ENCODE measurements at regions not wholly inside any gene's neighbourhood (a gene's known extent, or its start where the extent isn't known, plus 50 kb on each side); places are given as distances from the start of the nearest gene placed in this dataset.

DNA sequence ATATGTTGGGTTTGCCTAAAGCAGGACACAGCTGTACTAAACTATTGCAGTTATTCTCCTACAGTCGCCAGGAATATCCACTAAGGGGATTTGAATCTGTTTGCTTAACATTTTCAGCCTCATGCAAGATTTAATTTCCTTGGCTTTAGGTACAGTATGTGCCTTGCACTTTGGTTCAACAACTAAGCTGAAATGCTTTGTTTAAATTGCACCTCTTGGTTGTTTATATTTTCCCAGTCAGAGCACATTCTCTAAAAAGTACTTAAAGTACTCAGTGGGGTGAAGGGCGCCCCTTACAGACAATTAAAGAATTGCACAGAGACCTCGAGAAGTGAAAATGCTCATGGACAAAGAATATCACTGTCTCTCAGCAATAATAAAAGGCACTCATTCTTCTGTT lies 107.8 kb upstream of the MTNR1B start:
- H3K36me3 ChIP-seq (ENCODE audit: control insufficient read depth, insufficient read depth, low read length) = no peaks in the 10 kb centered on the region
- DNase-seq (ENCODE audit: extremely low read depth, insufficient read length) = no peak

DNA sequence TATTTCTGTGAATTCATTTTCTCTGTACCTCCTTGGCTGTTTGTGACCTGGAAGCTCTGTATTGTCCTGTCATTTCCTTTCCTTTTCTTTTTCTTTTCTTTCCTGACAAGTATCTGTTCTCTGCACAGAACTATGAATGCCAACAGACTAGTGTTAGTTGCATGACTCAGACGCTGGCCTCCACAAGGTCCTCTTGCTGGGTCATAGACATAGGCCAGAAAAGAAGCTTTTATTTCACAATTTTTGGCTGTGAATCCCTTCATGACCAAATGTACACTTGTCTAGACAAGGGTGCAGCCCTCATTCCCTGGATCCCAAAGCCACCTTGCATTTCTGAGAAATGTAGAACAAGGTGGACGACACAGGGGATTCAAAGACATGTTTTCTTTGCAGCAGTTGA lies 104.1 kb upstream of the MTNR1B start:
- Histone ChIP-seq H3K36me3 (ENCODE audit: control insufficient read depth, insufficient read depth, low read length) (no peaks in the 10 kb centered on the region), H3K27me3 (replicated peaks; ENCODE audit: control insufficient read depth, insufficient read depth, low read length) (no peaks in the 10 kb centered on the region; the same call in 1 of the 2 replicates), H3K4me3 (replicated peaks; ENCODE audit: low read depth, low read length) (no peak overlapping the region)
- DNase-seq (ENCODE audit: extremely low read depth, insufficient read length) = no peak
- TF ChIP-seq, protein P1, sequence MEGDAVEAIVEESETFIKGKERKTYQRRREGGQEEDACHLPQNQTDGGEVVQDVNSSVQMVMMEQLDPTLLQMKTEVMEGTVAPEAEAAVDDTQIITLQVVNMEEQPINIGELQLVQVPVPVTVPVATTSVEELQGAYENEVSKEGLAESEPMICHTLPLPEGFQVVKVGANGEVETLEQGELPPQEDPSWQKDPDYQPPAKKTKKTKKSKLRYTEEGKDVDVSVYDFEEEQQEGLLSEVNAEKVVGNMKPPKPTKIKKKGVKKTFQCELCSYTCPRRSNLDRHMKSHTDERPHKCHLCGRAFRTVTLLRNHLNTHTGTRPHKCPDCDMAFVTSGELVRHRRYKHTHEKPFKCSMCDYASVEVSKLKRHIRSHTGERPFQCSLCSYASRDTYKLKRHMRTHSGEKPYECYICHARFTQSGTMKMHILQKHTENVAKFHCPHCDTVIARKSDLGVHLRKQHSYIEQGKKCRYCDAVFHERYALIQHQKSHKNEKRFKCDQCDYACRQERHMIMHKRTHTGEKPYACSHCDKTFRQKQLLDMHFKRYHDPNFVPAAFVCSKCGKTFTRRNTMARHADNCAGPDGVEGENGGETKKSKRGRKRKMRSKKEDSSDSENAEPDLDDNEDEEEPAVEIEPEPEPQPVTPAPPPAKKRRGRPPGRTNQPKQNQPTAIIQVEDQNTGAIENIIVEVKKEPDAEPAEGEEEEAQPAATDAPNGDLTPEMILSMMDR (IDR thresholded peaks at IDR 0.05; ENCODE audit: insufficient read depth, low read length, poor library complexity, severe bottlenecking) = no peak

More for the DNA sequence above, 107.8 kb upstream of the MTNR1B start:
- Histone ChIP-seq H3K4me3 (replicated peaks; ENCODE audit: low read depth, low read length) (no peak overlapping the region), H3K27me3 (replicated peaks; ENCODE audit: control insufficient read depth, insufficient read depth, low read length) (no peaks in the 10 kb centered on the region)
- TF ChIP-seq, protein P1 (IDR thresholded peaks at IDR 0.05; ENCODE audit: insufficient read depth, low read length, poor library complexity, severe bottlenecking) = peak; percentile 9

DNA sequence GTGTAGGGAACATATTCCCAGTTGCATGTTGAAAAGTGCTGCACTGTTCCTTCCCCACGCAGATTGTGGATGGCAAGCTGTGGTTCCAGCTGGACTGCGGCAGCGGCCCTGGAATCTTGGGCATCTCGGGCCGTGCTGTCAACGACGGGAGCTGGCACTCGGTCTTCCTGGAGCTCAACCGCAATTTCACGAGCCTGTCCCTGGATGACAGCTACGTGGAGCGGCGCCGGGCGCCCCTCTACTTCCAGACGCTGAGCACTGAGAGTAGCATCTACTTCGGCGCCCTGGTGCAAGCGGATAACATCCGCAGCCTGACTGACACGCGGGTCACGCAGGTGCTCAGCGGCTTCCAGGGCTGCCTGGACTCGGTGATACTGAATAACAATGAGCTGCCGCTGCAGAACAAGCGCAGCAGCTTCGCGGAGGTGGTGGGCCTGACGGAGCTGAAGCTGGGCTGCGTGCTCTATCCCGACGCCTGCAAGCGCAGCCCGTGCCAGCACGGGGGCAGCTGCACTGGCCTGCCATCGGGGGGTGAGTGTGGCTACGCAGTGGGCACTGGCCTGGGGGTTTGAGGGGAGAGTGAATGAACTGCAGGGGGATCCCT lies 102.7 kb upstream of the MTNR1B start:
- no peaks in the 10 kb centered on the region; the same call in 1 of the 2 replicates for H3K27me3 ChIP-seq (replicated peaks; ENCODE audit: control insufficient read depth, insufficient read depth, low read length)
- H3K4me3 ChIP-seq (replicated peaks; ENCODE audit: low read depth, low read length) = no peak overlapping the region
- H3K36me3 ChIP-seq (ENCODE audit: control insufficient read depth, insufficient read depth, low read length) = no peaks in the 10 kb centered on the region
- no peak for DNase-seq (ENCODE audit: extremely low read depth, insufficient read length)
- TF ChIP-seq, protein P1 (IDR thresholded peaks at IDR 0.05; ENCODE audit: insufficient read depth, low read length, poor library complexity, severe bottlenecking) = no peak

DNA sequence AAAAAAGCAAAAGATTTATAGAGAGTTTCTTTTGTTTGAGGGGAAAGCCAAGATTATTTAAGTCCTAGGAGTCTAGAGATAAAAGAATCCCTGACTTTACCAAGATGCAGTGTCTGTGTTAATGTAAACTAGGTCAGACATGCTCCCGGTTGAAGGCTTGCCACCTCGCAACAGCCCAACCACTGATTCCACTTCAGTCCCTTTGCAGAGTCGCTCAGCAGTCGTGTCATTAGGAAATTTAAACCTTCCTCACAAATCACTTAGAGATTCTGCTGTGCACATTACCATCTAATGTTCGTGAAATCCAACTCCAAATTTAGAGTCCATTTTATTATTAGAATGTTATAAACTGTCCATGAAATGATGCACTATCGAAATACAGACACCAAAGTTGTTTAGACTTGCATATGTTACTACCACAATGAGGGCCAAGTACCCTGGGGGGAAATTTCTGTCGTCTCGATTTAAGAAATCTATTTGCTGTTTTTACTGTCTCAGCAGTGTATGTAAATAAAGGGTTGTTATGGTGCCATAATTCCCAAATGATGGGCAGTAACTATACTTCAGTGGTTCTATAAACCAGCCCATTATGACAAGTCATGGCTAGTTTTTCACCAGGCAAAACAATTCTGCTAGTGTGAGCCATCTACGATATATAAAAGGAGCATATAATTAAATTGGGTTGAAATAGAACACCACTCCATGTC lies 101.4 kb upstream of the MTNR1B start:
- TF ChIP-seq, protein P1 (IDR thresholded peaks at IDR 0.05; ENCODE audit: insufficient read depth, low read length, poor library complexity, severe bottlenecking) = no peak
- Histone ChIP-seq H3K4me3 (replicated peaks; ENCODE audit: low read depth, low read length) (no peak overlapping the region), H3K36me3 (ENCODE audit: control insufficient read depth, insufficient read depth, low read length) (no peaks in the 10 kb centered on the region), H3K27me3 (replicated peaks; ENCODE audit: control insufficient read depth, insufficient read depth, low read length) (no peaks in the 10 kb centered on the region; the same call in 1 of the 2 replicates)
- no peak for DNase-seq (ENCODE audit: extremely low read depth, insufficient read length)

DNA sequence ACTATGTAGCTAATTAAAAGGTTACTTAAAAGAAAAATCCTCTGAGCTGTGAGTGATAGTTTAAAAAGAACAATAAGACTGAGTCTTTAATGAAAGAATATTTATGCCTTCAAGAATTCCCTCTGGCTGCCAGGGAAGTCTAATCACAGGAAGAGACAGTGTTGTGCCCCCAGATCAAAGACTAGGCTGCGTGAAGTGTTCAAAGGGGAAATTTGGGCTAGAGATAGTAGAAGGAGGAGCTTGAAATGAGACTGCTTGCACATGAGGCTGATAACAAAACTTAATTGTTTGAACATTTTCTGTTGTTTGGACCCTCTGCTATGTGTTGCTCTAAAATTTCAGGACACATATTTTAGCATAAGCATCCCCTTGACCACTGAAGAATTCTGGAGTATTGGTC lies 99.7 kb upstream of the MTNR1B start:
- no peaks in the 10 kb centered on the region; the same call in 1 of the 2 replicates for H3K27me3 ChIP-seq (replicated peaks; ENCODE audit: control insufficient read depth, insufficient read depth, low read length)
- TF ChIP-seq, protein P1 (IDR thresholded peaks at IDR 0.05; ENCODE audit: insufficient read depth, low read length, poor library complexity, severe bottlenecking) = no peak
- H3K4me3 ChIP-seq (replicated peaks; ENCODE audit: low read depth, low read length) = no peak overlapping the region

More for the DNA sequence above, 99.7 kb upstream of the MTNR1B start:
- no peaks in the 10 kb centered on the region for H3K36me3 ChIP-seq (ENCODE audit: control insufficient read depth, insufficient read depth, low read length)
- no peak for DNase-seq (ENCODE audit: extremely low read depth, insufficient read length)
